Thyroid gland (tissue), 4 donors: ENCODE measurements at regions not wholly inside any gene's neighbourhood (a gene's known extent, or its start where the extent isn't known, plus 50 kb on each side); places are given as distances from the start of the nearest gene placed in this dataset.

Experiments
- DNase-seq, 2 donors: peaks; one replicate each; pipeline ENCODE4 v3.0.0-alpha.2; 2019
- H3K27ac ChIP-seq, 3 donors: fragments of 200-600 bp; sonication (generic); 1 replicate in 2 of 3; 2 replicates in 1 of 3; pipeline ENCODE4 v1.5.1; 2016 to 2019; ENCODE audit warnings: mild to moderate bottlenecking in 1 of 3, moderate library complexity in 1 of 3
- H3K27me3 ChIP-seq: fragments of 200-600 bp; sonication (generic); one replicate; pipeline ENCODE4 v1.5.1; 2019
- H3K36me3 ChIP-seq, 2 donors: fragments of 200-600 bp; sonication (generic); one replicate each; pipeline ENCODE4 v1.5.1; 2016 to 2019
- H3K4me1 ChIP-seq, 2 donors: fragments of 200-600 bp; sonication (generic); one replicate each; pipeline ENCODE4 v1.5.1; 2017 to 2019
- H3K4me3 ChIP-seq, 3 donors: fragments of 200-600 bp; sonication (generic); replicated peaks in 1 of 3; 1 replicate in 2 of 3; 2 replicates in 1 of 3; pipeline ENCODE4 v1.5.1; 2016; ENCODE audit warnings: mild to moderate bottlenecking in 1 of 3
- H3K9me3 ChIP-seq: fragments of 200-600 bp; sonication (generic); one replicate; pipeline ENCODE4 v1.5.1; 2017
- POLR2A ChIP-seq, 2 donors: fragments of 450-650 bp; IDR thresholded peaks; one replicate each; pipeline ENCODE4 v1.6.1; 2017; ENCODE audit warnings: antibody characterized with exemption in 2 of 2, mild to moderate bottlenecking in 2 of 2, moderate library complexity in 1 of 2
- WGBS, 2 donors: methylation state at CpG; one replicate each; pipeline ENCODE4 v1.1.5; 2017; 5-methylcytosine and 5-hydroxymethylcytosine counted together
- intact Hi-C: fragments of 100-400 bp; cut with DNase I; formaldehyde crosslinking; loops from one replicate; pipeline ENCODE4 v1.15.1; 2023
- TF ChIP-seq, protein P1 (sequence below), 6 experiments: fragments of 200-600 bp in 3 of 6; fragments of 450-650 bp in 3 of 6; sonication (generic) in 3 of 6; IDR thresholded peaks; one replicate each; pipeline ENCODE4 v1.5.1; 2016 to 2019; ENCODE audit warnings: antibody characterized with exemption in 6 of 6, mild to moderate bottlenecking in 2 of 6, inconsistent platforms in 1 of 6, moderate library complexity in 1 of 6

DNA sequence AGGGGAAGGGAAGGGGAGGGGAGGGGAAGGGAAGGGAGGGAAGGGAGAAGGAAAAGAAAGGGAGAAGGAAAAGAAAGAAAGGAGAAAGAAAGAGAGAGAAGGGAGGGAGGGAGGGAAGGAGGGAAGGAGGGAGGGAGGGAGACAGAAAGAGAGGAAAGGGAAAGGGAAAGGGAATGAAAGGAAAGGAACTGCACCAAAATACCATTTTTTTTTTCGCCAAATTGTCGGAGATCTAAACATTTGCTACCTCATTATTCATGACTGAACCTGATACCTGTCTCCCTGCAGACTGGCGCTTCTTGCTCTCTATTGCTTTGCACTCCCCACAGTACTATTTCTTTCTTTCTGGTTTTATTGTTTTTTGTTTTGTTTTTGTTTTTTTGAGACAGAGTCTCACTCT is 117.3 kb upstream of the LGSN start:
- H3K27ac ChIP-seq = no peak overlapping the region
- whole genome bisulfite sequencing, 2 donors = 91 to 98% methylated on average over 3 of the region's 3 CpGs
- intact Hi-C loops = no loop called here
- no peaks in the 10 kb centered on the region for H3K36me3 ChIP-seq
- H3K4me3 ChIP-seq = no peak overlapping the region
- TF ChIP-seq POLR2A (IDR thresholded peaks at IDR 0.05) = no peak
- TF ChIP-seq, protein P1, sequence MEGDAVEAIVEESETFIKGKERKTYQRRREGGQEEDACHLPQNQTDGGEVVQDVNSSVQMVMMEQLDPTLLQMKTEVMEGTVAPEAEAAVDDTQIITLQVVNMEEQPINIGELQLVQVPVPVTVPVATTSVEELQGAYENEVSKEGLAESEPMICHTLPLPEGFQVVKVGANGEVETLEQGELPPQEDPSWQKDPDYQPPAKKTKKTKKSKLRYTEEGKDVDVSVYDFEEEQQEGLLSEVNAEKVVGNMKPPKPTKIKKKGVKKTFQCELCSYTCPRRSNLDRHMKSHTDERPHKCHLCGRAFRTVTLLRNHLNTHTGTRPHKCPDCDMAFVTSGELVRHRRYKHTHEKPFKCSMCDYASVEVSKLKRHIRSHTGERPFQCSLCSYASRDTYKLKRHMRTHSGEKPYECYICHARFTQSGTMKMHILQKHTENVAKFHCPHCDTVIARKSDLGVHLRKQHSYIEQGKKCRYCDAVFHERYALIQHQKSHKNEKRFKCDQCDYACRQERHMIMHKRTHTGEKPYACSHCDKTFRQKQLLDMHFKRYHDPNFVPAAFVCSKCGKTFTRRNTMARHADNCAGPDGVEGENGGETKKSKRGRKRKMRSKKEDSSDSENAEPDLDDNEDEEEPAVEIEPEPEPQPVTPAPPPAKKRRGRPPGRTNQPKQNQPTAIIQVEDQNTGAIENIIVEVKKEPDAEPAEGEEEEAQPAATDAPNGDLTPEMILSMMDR (IDR thresholded peaks at IDR 0.05) = no peak
- no peaks in the 10 kb centered on the region for H3K27me3 ChIP-seq
- no peaks in the 10 kb centered on the region for H3K9me3 ChIP-seq
- no peak for DNase-seq
- H3K4me1 ChIP-seq = no peaks in the 10 kb centered on the region

DNA sequence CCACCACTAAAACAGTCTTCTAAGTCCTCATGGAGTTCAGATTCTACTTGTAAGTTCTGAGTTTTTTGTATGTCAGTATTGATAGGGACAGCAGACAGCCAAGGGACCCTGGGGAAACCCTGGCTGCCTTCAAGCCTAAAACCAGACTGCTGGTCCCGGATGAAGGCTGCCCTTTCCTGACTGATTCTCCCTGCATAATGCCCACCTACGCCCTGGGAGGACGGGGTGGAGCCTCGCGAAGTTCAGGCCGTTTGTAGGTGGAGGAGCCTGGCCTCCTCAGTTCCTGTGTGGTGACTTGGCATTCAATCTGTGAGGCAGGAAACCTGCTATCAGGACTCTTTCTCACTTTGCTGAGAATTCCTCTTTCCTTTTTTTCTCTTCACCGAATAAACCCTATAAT is 120.3 kb upstream of the LGSN start:
- Histone ChIP-seq H3K36me3 (no peaks in the 10 kb centered on the region), H3K4me1 (no peaks in the 10 kb centered on the region), H3K4me3 (no peak overlapping the region), H3K27ac (no peak overlapping the region), H3K27me3 (no peaks in the 10 kb centered on the region), H3K9me3 (no peaks in the 10 kb centered on the region)
- intact Hi-C loops = no loop called here
- no peak for TF ChIP-seq POLR2A (IDR thresholded peaks at IDR 0.05)
- TF ChIP-seq, protein P1 (IDR thresholded peaks at IDR 0.05) = no peak
- 67 to 82% methylated on average over 7 of the region's 7 CpGs for WGBS, 2 donors
- DNase-seq = no peak

DNA sequence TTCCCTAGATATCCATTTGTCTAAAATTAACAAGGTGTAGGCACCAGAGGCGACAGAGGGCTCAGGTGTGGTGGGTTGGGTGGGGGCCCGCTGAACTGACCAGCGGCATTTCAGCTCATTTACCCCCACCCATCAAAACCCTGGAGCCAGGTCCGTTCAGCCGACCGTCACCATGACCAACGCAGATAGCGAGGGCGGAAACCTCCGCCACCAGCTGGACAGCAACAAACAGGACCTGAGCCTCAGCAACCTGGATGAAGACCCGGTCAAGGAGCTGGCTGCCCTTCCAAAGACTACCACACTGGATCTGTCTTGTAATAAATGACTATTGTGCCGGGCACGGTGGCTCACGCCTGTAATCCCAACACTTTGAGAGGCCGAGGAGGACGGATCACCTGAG is 120.8 kb upstream of the LGSN start:
- no peaks in the 10 kb centered on the region for H3K4me1 ChIP-seq
- DNase-seq = no peak
- no peaks in the 10 kb centered on the region for H3K27me3 ChIP-seq
- no peaks in the 10 kb centered on the region for H3K36me3 ChIP-seq
- WGBS, 2 donors = 91% methylated on average over 16 of the region's 16 CpGs
- H3K9me3 ChIP-seq = no peaks in the 10 kb centered on the region
- intact Hi-C loops = no loop called here
- no peak for TF ChIP-seq POLR2A (IDR thresholded peaks at IDR 0.05)
- H3K4me3 ChIP-seq = no peak overlapping the region
- H3K27ac ChIP-seq = no peak overlapping the region

DNA sequence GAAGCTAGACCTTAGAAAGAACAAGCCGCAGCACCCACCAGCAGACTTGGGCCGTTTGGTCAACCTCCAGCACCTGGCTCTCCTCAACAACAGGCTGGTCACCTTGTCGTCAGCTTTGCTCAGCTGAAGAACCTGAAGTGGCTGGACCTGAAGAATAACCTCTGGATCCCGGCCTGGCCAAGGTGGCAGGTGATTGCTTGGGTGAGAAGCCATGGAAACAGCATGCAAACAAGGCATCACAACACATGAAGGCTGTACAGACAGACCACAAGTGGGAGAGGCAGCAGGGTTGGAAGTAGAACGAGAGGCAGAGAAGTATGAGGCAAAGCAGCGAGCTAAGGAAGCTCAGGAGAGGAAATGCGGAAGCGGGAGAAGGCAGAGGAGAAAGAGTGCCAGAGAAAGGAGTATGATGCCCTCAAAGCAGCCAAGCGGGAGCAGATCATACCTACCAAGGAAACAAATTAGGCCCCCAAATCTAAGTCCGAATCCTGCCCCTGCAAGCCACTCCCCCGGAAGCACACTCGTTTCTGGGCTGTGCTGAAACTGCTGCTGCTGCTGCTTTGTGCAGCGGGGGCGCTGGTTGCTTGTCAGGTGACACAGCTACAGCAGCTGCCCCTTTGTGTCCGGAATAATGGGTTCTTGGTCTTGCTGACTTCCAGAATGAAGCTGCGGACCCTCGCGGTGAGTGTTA is 121.6 kb upstream of the LGSN start:
- no peaks in the 10 kb centered on the region for H3K9me3 ChIP-seq
- H3K27me3 ChIP-seq = no peaks in the 10 kb centered on the region
- 73 to 83% methylated on average over 16 to 18 of the region's 18 CpGs for WGBS, 2 donors
- TF ChIP-seq, protein P1 (IDR thresholded peaks at IDR 0.05) = no peak
- no peak for TF ChIP-seq POLR2A (IDR thresholded peaks at IDR 0.05)
- DNase-seq = no peak
- H3K4me3 ChIP-seq = no peak overlapping the region
- H3K36me3 ChIP-seq = no peaks in the 10 kb centered on the region
- no peak overlapping the region for H3K27ac ChIP-seq
- intact Hi-C loops = no loop called here
- no peaks in the 10 kb centered on the region for H3K4me1 ChIP-seq

DNA sequence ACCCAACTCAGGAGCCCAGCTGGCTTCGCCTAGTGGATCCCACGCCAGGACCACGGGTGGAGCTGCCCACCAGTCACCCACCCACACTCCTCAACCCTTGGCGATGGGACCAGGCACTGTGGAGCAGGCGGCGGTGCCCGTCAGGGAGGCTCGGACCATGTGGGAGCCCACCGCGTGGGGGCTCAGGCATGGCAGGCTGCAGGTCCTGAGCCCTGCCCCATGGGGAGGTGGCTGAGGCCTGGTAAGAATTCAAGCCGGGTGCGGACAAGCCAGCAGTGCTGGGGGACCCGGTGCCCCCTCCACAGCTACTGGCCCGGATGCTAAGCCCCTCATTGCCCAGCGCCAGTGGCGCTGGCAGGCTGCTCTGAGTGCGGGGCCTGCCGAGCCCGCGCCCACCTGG is 123.1 kb upstream of the LGSN start:
- H3K27me3 ChIP-seq = no peaks in the 10 kb centered on the region
- no peaks in the 10 kb centered on the region for H3K36me3 ChIP-seq
- H3K9me3 ChIP-seq = no peaks in the 10 kb centered on the region
- intact Hi-C loops = no loop called here
- no peak overlapping the region for H3K4me3 ChIP-seq
- WGBS, 2 donors = 95 to 100% methylated on average over 3 to 19 of the region's 20 CpGs
- TF ChIP-seq, protein P1 (IDR thresholded peaks at IDR 0.05) = no peak
- TF ChIP-seq POLR2A (IDR thresholded peaks at IDR 0.05) = no peak
- DNase-seq = no peak
- H3K4me1 ChIP-seq = no peaks in the 10 kb centered on the region
- H3K27ac ChIP-seq = no peak overlapping the region
